Endothelial cell of umbilical vein (primary cell): ENCODE measurements at regions not wholly inside any gene's neighbourhood (a gene's known extent, or its start where the extent isn't known, plus 50 kb on each side); places are given as distances from the start of the nearest gene placed in this dataset.

Source experiments
- BruUV-seq: library from RNA; stranded (reverse); fragments of 400-500 nt; replicated peaks from 2 replicates; lab custom pipeline; 2021; lab: Mats Ljungman, UMichigan
- CTCF ChIA-PET: fragments of 300-600, 350-600 bp; sonication (Branson Sonifier 250); formaldehyde crosslinking; loops from one replicate; lab custom pipeline; 2021; ENCODE audit warnings: antibody characterized with exemption, inconsistent platforms; lab: Charles Lee
- POLR2A ChIA-PET: fragments of 300-600, 350-600 bp; sonication (Branson Sonifier 250); formaldehyde crosslinking; loops from one replicate; lab custom pipeline; 2021; ENCODE audit warnings: antibody characterized with exemption, inconsistent platforms; lab: Charles Lee
- DNase-seq: peaks from one replicate; pipeline ENCODE4 v3.0.0-alpha.2; 2011; ENCODE audit warnings: low read depth, low spot score
- FAIRE-seq: peaks from 2 replicates; lab custom pipeline; 2011; peaks lifted over from hg19 to GRCh38; lab: Jason Lieb, UNC
- H2AFZ ChIP-seq: 2 replicates; pipeline ENCODE4 v1.6.0; 2012; ENCODE audit warnings: low read depth, low read length, control low read depth, inconsistent platforms
- H3K27ac ChIP-seq: 2 replicates; pipeline ENCODE4 v1.5.1; 2011; ENCODE audit warnings: low read depth, mild to moderate bottlenecking, control low read depth, low read length, moderate library complexity; ENCODE audit not compliant: insufficient read depth
- H3K27me3 ChIP-seq, 2 experiments: 2 replicates each; pipeline versions ENCODE4 v1.6.0 to v1.6.1; 2011; ENCODE audit warnings: low read length in 2 of 2, mixed read lengths in 1 of 2; ENCODE audit not compliant: control insufficient read depth in 2 of 2, insufficient read depth in 2 of 2
- H3K36me3 ChIP-seq, 2 experiments: 2 replicates in 1 of 2; 3 replicates in 1 of 2; pipeline ENCODE4 v1.5.1; 2011; ENCODE audit warnings: low read length in 2 of 2, mild to moderate bottlenecking in 1 of 2, moderate library complexity in 1 of 2; ENCODE audit not compliant: control insufficient read depth in 2 of 2, insufficient read depth in 2 of 2; ENCODE audit errors: extremely low read depth in 1 of 2
- H3K4me1 ChIP-seq: 3 replicates; pipeline ENCODE4 v1.5.1; 2011; ENCODE audit warnings: mild to moderate bottlenecking, low read length; ENCODE audit not compliant: control insufficient read depth, insufficient read depth; ENCODE audit errors: extremely low read depth
- H3K4me2 ChIP-seq: 2 replicates; pipeline ENCODE4 v1.6.1; 2011; ENCODE audit warnings: low read length, control low read depth, mixed read lengths; ENCODE audit not compliant: insufficient read depth
- H3K4me3 ChIP-seq, 3 experiments: fragments of 200-600 bp in 1 of 3; sonication (generic), shearing (Covaris generic) in 1 of 3; replicated peaks in 1 of 3; 2 replicates each; pipeline ENCODE4 v1.5.1; 2011 to 2016; ENCODE audit warnings: control low read depth in 3 of 3, low read length in 3 of 3, mild to moderate bottlenecking in 2 of 3, inconsistent platforms in 1 of 3, low read depth in 1 of 3, moderate library complexity in 1 of 3; ENCODE audit not compliant: insufficient read depth in 1 of 3
- H3K79me2 ChIP-seq: 2 replicates; pipeline ENCODE4 v1.6.0; 2012; ENCODE audit warnings: low read length, inconsistent platforms; ENCODE audit not compliant: control insufficient read depth, insufficient read depth
- H3K9ac ChIP-seq: replicated peaks from 2 replicates; pipeline ENCODE3; 2011; ENCODE audit warnings: low read length, control low read depth; ENCODE audit not compliant: insufficient read depth; ENCODE audit errors: extremely low read depth
- H3K9me1 ChIP-seq: replicated peaks from 3 replicates; pipeline ENCODE4 v1.6.0; 2011; ENCODE audit warnings: mild to moderate bottlenecking, low read length; ENCODE audit not compliant: control insufficient read depth, insufficient read depth; ENCODE audit errors: extremely low read depth
- H3K9me3 ChIP-seq: replicated peaks from 2 replicates; pipeline ENCODE4 v1.5.1; 2012; ENCODE audit warnings: low read length, inconsistent platforms; ENCODE audit not compliant: control insufficient read depth, insufficient read depth
- H4K20me1 ChIP-seq: replicated peaks from 2 replicates; pipeline ENCODE3; 2011; ENCODE audit warnings: mild to moderate bottlenecking, low read length; ENCODE audit not compliant: control insufficient read depth, insufficient read depth; ENCODE audit errors: extremely low read depth
- EZH2 ChIP-seq: IDR thresholded peaks from 2 replicates; pipeline ENCODE4 v1.6.1; 2012; ENCODE audit warnings: borderline replicate concordance, low read depth, mild to moderate bottlenecking, moderate library complexity, low read length, inconsistent platforms; ENCODE audit not compliant: severe bottlenecking
- FOS ChIP-seq: IDR thresholded peaks from 2 replicates; pipeline ENCODE4 v1.6.1; 2011; ENCODE audit warnings: mild to moderate bottlenecking, low read length, moderate library complexity, borderline replicate concordance; ENCODE audit not compliant: insufficient read depth
- MYC ChIP-seq: IDR thresholded peaks from one replicate; pipeline ENCODE4 v1.6.1; 2011; ENCODE audit warnings: mild to moderate bottlenecking, low read depth, low read length
- POLR2AphosphoS5 ChIP-seq: IDR thresholded peaks from 2 replicates; pipeline ENCODE4 v1.6.1; 2012; ENCODE audit warnings: low read depth, mild to moderate bottlenecking, control low read depth, low read length, moderate library complexity; ENCODE audit not compliant: insufficient read depth
- dilution Hi-C: fragments of 300-500 bp; cut with MboI; formaldehyde crosslinking; loops from one replicate; pipeline ENCODE4 v1.15.0; 2019; ENCODE audit warnings: low sequenced_read_pairs; ENCODE audit not compliant: extremely low pct_ligation_motif_present
- intact Hi-C: fragments of 100-400 bp; cut with micrococcal nuclease; formaldehyde crosslinking; loops from one replicate; pipeline ENCODE4 v1.10.0; 2022
- TF ChIP-seq, protein P1 (sequence below), 2 donors: IDR thresholded peaks; 1 replicate in 1 of 2; 2 replicates in 1 of 2; pipeline ENCODE4 v1.5.1; 2011; ENCODE audit warnings: low read length in 2 of 2, mild to moderate bottlenecking in 2 of 2, moderate library complexity in 2 of 2, control low read depth in 1 of 2, inconsistent platforms in 1 of 2, low read depth in 1 of 2; ENCODE audit not compliant: insufficient read depth in 1 of 2; ENCODE audit errors: extremely low read depth in 1 of 2
- TF ChIP-seq, protein P2 (sequence below): IDR thresholded peaks from 2 replicates; pipeline ENCODE4 v1.6.1; 2011; ENCODE audit not compliant: insufficient read depth, insufficient read length

DNA sequence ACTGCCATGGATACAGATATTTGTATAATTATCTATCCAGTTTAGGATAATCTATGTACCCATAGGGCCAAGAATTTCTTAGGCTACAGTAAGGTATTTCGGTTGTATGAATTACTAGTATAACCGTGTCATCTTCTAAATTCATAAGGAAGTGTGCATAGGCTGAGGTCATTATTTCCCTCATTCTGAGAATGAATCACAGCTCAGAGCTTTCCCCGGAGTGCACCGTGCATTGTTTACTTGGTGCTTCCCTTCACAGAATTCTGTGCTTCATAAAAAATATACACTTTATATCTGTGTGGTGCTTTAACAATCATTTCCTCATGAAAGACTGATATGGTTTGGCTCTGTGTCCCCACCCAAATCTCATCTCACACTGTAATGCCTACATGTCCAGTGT is 514.1 kb downstream of the ETNK1 start:
- POLR2A ChIA-PET, result no interaction called here
- H3K9me3 ChIP-seq, result no peaks in the 10 kb centered on the region
- H3K9ac ChIP-seq, result no peak overlapping the region
- no peaks in the 10 kb centered on the region for H3K9me1 ChIP-seq
- H2AFZ ChIP-seq, result no peak overlapping the region
- no peak overlapping the region for H3K4me2 ChIP-seq
- DNase-seq (peak; percentile 52), FAIRE-seq (no peak)
- no peaks in the 10 kb centered on the region for H3K27me3 ChIP-seq
- H3K27ac ChIP-seq, result no peak overlapping the region
- TF ChIP-seq, protein P1, sequence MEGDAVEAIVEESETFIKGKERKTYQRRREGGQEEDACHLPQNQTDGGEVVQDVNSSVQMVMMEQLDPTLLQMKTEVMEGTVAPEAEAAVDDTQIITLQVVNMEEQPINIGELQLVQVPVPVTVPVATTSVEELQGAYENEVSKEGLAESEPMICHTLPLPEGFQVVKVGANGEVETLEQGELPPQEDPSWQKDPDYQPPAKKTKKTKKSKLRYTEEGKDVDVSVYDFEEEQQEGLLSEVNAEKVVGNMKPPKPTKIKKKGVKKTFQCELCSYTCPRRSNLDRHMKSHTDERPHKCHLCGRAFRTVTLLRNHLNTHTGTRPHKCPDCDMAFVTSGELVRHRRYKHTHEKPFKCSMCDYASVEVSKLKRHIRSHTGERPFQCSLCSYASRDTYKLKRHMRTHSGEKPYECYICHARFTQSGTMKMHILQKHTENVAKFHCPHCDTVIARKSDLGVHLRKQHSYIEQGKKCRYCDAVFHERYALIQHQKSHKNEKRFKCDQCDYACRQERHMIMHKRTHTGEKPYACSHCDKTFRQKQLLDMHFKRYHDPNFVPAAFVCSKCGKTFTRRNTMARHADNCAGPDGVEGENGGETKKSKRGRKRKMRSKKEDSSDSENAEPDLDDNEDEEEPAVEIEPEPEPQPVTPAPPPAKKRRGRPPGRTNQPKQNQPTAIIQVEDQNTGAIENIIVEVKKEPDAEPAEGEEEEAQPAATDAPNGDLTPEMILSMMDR (IDR thresholded peaks at IDR 0.05; ENCODE audit: extremely low read depth in 1 of 2, insufficient read depth in 1 of 2, low read depth in 1 of 2, low read length in 2 of 2), result no peak
- TF ChIP-seq MYC, result no peak
- no peak for TF ChIP-seq POLR2AphosphoS5
- TF ChIP-seq, protein P2, sequence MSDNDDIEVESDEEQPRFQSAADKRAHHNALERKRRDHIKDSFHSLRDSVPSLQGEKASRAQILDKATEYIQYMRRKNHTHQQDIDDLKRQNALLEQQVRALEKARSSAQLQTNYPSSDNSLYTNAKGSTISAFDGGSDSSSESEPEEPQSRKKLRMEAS, result no peak
- peak; percentile 63 for TF ChIP-seq FOS
- TF ChIP-seq EZH2, result no peak
- CTCF ChIA-PET, result interaction anchor here (1.2 to 1.5 kb wide), 2 partner anchors 10 to 283 kb away, joined by 3 to 4 read pairs; no protein-coding TSS in a partner anchor
- no peaks in the 10 kb centered on the region for H3K36me3 ChIP-seq
- H3K4me3 ChIP-seq, result no peak overlapping the region
- H3K79me2 ChIP-seq, result no peaks in the 10 kb centered on the region
- intact Hi-C loops, result no loop called here
- H3K4me1 ChIP-seq, result no peaks in the 10 kb centered on the region
- dilution Hi-C loops, result no loop called here
- BruUV-seq, result no TSS peak
- H4K20me1 ChIP-seq, result no peaks in the 10 kb centered on the region
